ENCODE measurements at regions not wholly inside any gene's neighbourhood (a gene's known extent, or its start where the extent isn't known, plus 50 kb on each side); places are given as distances from the start of the nearest gene placed in this dataset.

DNA sequence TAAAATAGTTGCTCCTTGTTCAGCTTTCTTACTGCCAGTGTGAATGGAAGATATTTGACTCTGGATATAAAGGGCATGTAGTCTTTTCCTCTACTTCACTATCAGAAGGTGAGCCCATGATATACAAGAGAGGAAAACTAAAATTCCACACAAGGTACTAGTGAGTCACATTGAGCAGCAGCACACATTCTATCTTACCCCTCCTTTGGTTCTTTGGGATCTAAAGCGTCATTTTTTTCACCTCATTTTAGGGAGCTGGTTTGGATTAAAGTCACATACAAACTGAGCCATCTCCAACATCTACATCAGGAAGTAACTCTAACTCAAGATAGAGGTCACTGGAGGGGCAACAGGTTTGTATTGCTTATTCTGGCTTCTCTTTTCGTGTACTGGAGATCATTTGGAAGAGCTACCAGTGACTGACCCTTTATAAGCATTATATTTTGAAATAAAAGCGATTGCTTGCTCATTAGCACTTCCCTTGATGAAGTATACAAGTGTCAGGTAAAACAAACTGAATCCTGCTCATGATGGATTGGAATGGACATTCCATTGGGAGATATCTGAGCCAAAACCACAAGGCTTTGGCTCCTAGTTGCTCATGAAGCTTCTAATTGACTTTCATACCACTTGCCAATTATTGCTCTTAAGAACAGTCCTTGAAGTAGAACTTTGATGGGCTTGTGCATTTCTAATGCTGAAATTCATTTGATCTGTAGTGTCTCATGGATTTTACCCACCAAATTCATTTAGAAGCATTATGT, 124.1 kb downstream of the SPCS3 start:
- no peaks in the 10 kb centered on the region for H4K20me1 ChIP-seq (ENCODE audit: insufficient read depth, low read length)
- no peak overlapping the region for H3K4me2 ChIP-seq (ENCODE audit: insufficient read depth, low read length)
- no peak overlapping the region for H3K9ac ChIP-seq (ENCODE audit: low read depth, low read length)
- no peak overlapping the region for H2AFZ ChIP-seq (ENCODE audit: low read depth, low read length)
- H3K4me1 ChIP-seq (ENCODE audit: insufficient read depth, low read length), result no peaks in the 10 kb centered on the region
- H3K9me3 ChIP-seq (ENCODE audit: insufficient read depth, low read length, severe bottlenecking), result no peaks in the 10 kb centered on the region
- H3K4me3 ChIP-seq (ENCODE audit: low read depth in 1 of 2, low read length in 2 of 2), result no peak overlapping the region
- no peaks in the 10 kb centered on the region for H3K79me2 ChIP-seq (ENCODE audit: insufficient read depth, low read length)
- H3K27ac ChIP-seq (ENCODE audit: low read length), result no peak overlapping the region
- ATAC-seq (ENCODE audit: insufficient read depth, low read depth), result no peak
- no peaks in the 10 kb centered on the region for H3K36me3 ChIP-seq (ENCODE audit: insufficient read depth, low read length)
- no peak for TF ChIP-seq EZH2 (IDR thresholded peaks at IDR 0.05; ENCODE audit: borderline replicate concordance, low read depth, low read length, severe bottlenecking)
- TF ChIP-seq, protein P1, sequence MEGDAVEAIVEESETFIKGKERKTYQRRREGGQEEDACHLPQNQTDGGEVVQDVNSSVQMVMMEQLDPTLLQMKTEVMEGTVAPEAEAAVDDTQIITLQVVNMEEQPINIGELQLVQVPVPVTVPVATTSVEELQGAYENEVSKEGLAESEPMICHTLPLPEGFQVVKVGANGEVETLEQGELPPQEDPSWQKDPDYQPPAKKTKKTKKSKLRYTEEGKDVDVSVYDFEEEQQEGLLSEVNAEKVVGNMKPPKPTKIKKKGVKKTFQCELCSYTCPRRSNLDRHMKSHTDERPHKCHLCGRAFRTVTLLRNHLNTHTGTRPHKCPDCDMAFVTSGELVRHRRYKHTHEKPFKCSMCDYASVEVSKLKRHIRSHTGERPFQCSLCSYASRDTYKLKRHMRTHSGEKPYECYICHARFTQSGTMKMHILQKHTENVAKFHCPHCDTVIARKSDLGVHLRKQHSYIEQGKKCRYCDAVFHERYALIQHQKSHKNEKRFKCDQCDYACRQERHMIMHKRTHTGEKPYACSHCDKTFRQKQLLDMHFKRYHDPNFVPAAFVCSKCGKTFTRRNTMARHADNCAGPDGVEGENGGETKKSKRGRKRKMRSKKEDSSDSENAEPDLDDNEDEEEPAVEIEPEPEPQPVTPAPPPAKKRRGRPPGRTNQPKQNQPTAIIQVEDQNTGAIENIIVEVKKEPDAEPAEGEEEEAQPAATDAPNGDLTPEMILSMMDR (IDR thresholded peaks at IDR 0.05; ENCODE audit: borderline replicate concordance, extremely low read depth, low read length, poor library complexity, severe bottlenecking), result no peak
- H3K27me3 ChIP-seq (ENCODE audit: insufficient read depth, low read length, poor library complexity), result peaks cover 9% of the 10 kb centered on the region
- DNase-seq, result no peak

DNA sequence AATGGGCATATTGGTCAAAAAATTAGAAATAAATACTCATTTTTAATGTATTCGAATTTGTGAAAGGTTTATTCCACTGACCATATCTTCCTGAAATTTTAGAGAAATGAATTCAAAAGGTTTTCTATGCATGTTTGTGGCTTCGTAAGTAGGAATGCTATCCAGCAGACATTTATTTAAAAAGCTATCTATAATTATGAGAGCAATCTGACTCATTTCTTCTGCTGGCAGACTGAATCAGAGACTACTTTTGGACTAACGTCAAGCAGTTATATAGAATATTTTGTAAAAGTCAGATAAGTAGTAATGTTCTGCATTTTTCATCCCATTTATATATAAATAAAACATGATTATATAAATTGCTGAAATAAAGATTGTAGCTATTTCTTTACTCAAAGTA, 125.0 kb downstream of the SPCS3 start:
- Histone ChIP-seq H4K20me1 (ENCODE audit: insufficient read depth, low read length) (no peaks in the 10 kb centered on the region), H3K4me3 (ENCODE audit: low read depth in 1 of 2, low read length in 2 of 2) (no peak overlapping the region), H2AFZ (ENCODE audit: low read depth, low read length) (no peak overlapping the region), H3K27ac (ENCODE audit: low read length) (no peak overlapping the region), H3K27me3 (ENCODE audit: insufficient read depth, low read length, poor library complexity) (peaks cover 9% of the 10 kb centered on the region), H3K4me2 (ENCODE audit: insufficient read depth, low read length) (no peak overlapping the region), H3K79me2 (ENCODE audit: insufficient read depth, low read length) (no peaks in the 10 kb centered on the region), H3K9me3 (ENCODE audit: insufficient read depth, low read length, severe bottlenecking) (no peaks in the 10 kb centered on the region), H3K4me1 (ENCODE audit: insufficient read depth, low read length) (no peaks in the 10 kb centered on the region), H3K9ac (ENCODE audit: low read depth, low read length) (no peak overlapping the region), H3K36me3 (ENCODE audit: insufficient read depth, low read length) (no peaks in the 10 kb centered on the region)
- ATAC-seq (ENCODE audit: insufficient read depth, low read depth) (no peak), DNase-seq (no peak)
- TF ChIP-seq, protein P1 (IDR thresholded peaks at IDR 0.05; ENCODE audit: borderline replicate concordance, extremely low read depth, low read length, poor library complexity, severe bottlenecking), result no peak
- no peak for TF ChIP-seq EZH2 (IDR thresholded peaks at IDR 0.05; ENCODE audit: borderline replicate concordance, low read depth, low read length, severe bottlenecking)

DNA sequence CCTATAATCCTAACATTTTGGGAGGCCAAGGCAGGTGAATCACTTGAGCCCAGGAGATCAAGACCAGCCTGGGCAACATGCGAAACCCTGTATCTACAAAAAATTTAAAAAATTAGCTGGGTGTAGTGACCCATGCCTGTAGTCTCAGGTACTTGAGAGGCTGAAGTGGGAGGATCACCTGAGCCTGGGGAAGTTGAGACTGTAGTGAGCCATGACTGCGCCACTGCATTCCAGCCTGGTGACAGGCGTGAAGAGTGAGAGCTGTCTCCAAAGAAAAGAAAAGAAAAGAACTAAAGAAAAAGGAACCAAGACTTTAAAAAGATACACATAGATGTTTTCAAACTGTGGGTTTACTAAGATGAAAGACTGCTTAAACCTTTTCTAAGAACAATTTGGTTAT, 129.0 kb downstream of the SPCS3 start:
- DNase-seq, result no peak
- peaks cover 4% of the 10 kb centered on the region for H3K27me3 ChIP-seq (ENCODE audit: insufficient read depth, low read length, poor library complexity)
- no peaks in the 10 kb centered on the region for H4K20me1 ChIP-seq (ENCODE audit: insufficient read depth, low read length)

More for the DNA sequence above, 129.0 kb downstream of the SPCS3 start:
- H3K4me3 ChIP-seq (ENCODE audit: low read depth in 1 of 2, low read length in 2 of 2), result no peak overlapping the region
- no peak overlapping the region for H3K27ac ChIP-seq (ENCODE audit: low read length)
- H3K9ac ChIP-seq (ENCODE audit: low read depth, low read length), result no peak overlapping the region
- no peaks in the 10 kb centered on the region for H3K4me1 ChIP-seq (ENCODE audit: insufficient read depth, low read length)
- no peaks in the 10 kb centered on the region for H3K79me2 ChIP-seq (ENCODE audit: insufficient read depth, low read length)
- no peak for ATAC-seq (ENCODE audit: insufficient read depth, low read depth)
- H3K9me3 ChIP-seq (ENCODE audit: insufficient read depth, low read length, severe bottlenecking), result no peaks in the 10 kb centered on the region
- no peak overlapping the region for H2AFZ ChIP-seq (ENCODE audit: low read depth, low read length)
- H3K4me2 ChIP-seq (ENCODE audit: insufficient read depth, low read length), result no peak overlapping the region
- no peaks in the 10 kb centered on the region for H3K36me3 ChIP-seq (ENCODE audit: insufficient read depth, low read length)
- TF ChIP-seq EZH2 (IDR thresholded peaks at IDR 0.05; ENCODE audit: borderline replicate concordance, low read depth, low read length, severe bottlenecking), result no peak
- TF ChIP-seq, protein P1 (IDR thresholded peaks at IDR 0.05; ENCODE audit: borderline replicate concordance, extremely low read depth, low read length, poor library complexity, severe bottlenecking), result no peak

All from DND-41 (cell line).